ENCODE measurements at regions not wholly inside any gene's neighbourhood (a gene's known extent, or its start where the extent isn't known, plus 50 kb on each side); places are given as distances from the start of the nearest gene placed in this dataset.

- no peak for DNase-seq
These were observed 301.3 kb upstream of the MPDZ start for GRCh38 chr9:13580760-13581159.

- DNase-seq, result no peak
These were observed 300.6 kb upstream of the MPDZ start for GRCh38 chr9:13580131-13580530.

- DNase-seq, result no peak
These were observed 296.6 kb upstream of the MPDZ start for GRCh38 chr9:13576101-13576500.

GRCh38 chr9:13575558-13575957 is 296.1 kb upstream of the MPDZ start:
- no peak for DNase-seq

- DNase-seq, result no peak
These were observed 290.8 kb upstream of the MPDZ start for GRCh38 chr9:13570068-13570974.

GRCh38 chr9:13569602-13570067 is 290.1 kb upstream of the MPDZ start:
- no peak for DNase-seq

- peak; percentile 80 for DNase-seq
These were observed 289.5 kb upstream of the MPDZ start for GRCh38 chr9:13568841-13569601.

GRCh38 chr9:13568405-13568804 is 288.9 kb upstream of the MPDZ start:
- peak; percentile 74 for DNase-seq

GRCh38 chr9:13567833-13568232 is 288.3 kb upstream of the MPDZ start:
- no peak for DNase-seq

- DNase-seq, result no peak
These were observed 278.3 kb upstream of the MPDZ start for GRCh38 chr9:13557746-13558145.

GRCh38 chr9:13556656-13557055 is 277.2 kb upstream of the MPDZ start:
- no peak for DNase-seq

GRCh38 chr9:13555989-13556500 is 276.6 kb upstream of the MPDZ start:
- DNase-seq, result peak; percentile 44

- DNase-seq, result peak; percentile 40
These were observed 276.0 kb upstream of the MPDZ start for GRCh38 chr9:13555516-13555915.

GRCh38 chr9:13554626-13555025 is 275.1 kb upstream of the MPDZ start:
- DNase-seq, result no peak

- DNase-seq, result peak; percentile 85
These were observed 273.2 kb upstream of the MPDZ start for GRCh38 chr9:13552606-13553215.

GRCh38 chr9:13550519-13550918 is 271.0 kb upstream of the MPDZ start:
- no peak for DNase-seq

GRCh38 chr9:13548535-13548934 is 269.0 kb upstream of the MPDZ start:
- no peak for DNase-seq

- DNase-seq, result no peak
These were observed 255.6 kb upstream of the MPDZ start for GRCh38 chr9:13535141-13535540.

GRCh38 chr9:13534006-13534405 is 254.5 kb upstream of the MPDZ start:
- DNase-seq, result no peak

- no peak for DNase-seq
These were observed 252.9 kb upstream of the MPDZ start for GRCh38 chr9:13532407-13532806.

- no peak for DNase-seq
These were observed 250.0 kb upstream of the MPDZ start for GRCh38 chr9:13529321-13530104.

- no peak for DNase-seq
These were observed 244.8 kb upstream of the MPDZ start for GRCh38 chr9:13524245-13524644.
